HG03159 (cell line): ENCODE measurements at regions not wholly inside any gene's neighbourhood (a gene's known extent, or its start where the extent isn't known, plus 50 kb on each side); places are given as distances from the start of the nearest gene placed in this dataset.

ENCODE experiments used
- ATAC-seq: cut with Tn5 transposase; IDR thresholded peaks from one replicate; pipeline ENCODE4 v1.9.1; 2021; ENCODE audit warnings: mild to moderate bottlenecking, moderate library complexity; ENCODE audit not compliant: unreplicated experiment

GRCh38 chr6:9627916-9628315 is 787.0 kb downstream of the TFAP2A start:
- no peak for ATAC-seq

- ATAC-seq: no peak
These were observed 790.9 kb downstream of the TFAP2A start for GRCh38 chr6:9623985-9624384.

- no peak for ATAC-seq
These were observed 791.5 kb downstream of the TFAP2A start for GRCh38 chr6:9623228-9623832.

GRCh38 chr6:9621276-9621675 is 793.6 kb downstream of the TFAP2A start:
- ATAC-seq: no peak

GRCh38 chr6:9620687-9621086 is 794.2 kb downstream of the TFAP2A start:
- ATAC-seq: no peak

GRCh38 chr6:9620263-9620662 is 794.6 kb downstream of the TFAP2A start:
- no peak for ATAC-seq

GRCh38 chr6:9614778-9615177 is 800.1 kb downstream of the TFAP2A start:
- ATAC-seq: no peak

GRCh38 chr6:9612489-9612888 is 802.4 kb downstream of the TFAP2A start:
- ATAC-seq: no peak

GRCh38 chr6:9610620-9611415 is 804.1 kb downstream of the TFAP2A start:
- no peak for ATAC-seq

- no peak for ATAC-seq
These were observed 808.3 kb downstream of the TFAP2A start for GRCh38 chr6:9606435-9607134.

GRCh38 chr6:9594746-9595145 is 820.1 kb downstream of the TFAP2A start:
- no peak for ATAC-seq

GRCh38 chr6:9593554-9593953 is 821.3 kb downstream of the TFAP2A start:
- ATAC-seq: no peak

- no peak for ATAC-seq
These were observed 831.0 kb downstream of the TFAP2A start for GRCh38 chr6:9583753-9584352.

GRCh38 chr6:9581155-9581554 is 833.7 kb downstream of the TFAP2A start:
- no peak for ATAC-seq

- no peak for ATAC-seq
These were observed 838.4 kb downstream of the TFAP2A start for GRCh38 chr6:9576521-9576920.

- no peak for ATAC-seq
These were observed 848.8 kb downstream of the TFAP2A start for GRCh38 chr6:9566096-9566495.

GRCh38 chr6:9564021-9564420 is 850.9 kb downstream of the TFAP2A start:
- ATAC-seq: no peak

- ATAC-seq: no peak
These were observed 851.3 kb downstream of the TFAP2A start for GRCh38 chr6:9563568-9563967.

GRCh38 chr6:9554806-9555205 is 860.1 kb downstream of the TFAP2A start:
- no peak for ATAC-seq

- no peak for ATAC-seq
These were observed 860.6 kb downstream of the TFAP2A start for GRCh38 chr6:9554323-9554722.

GRCh38 chr6:9553002-9553401 is 861.9 kb downstream of the TFAP2A start:
- ATAC-seq: no peak

GRCh38 chr6:9543649-9544048 is 871.2 kb downstream of the TFAP2A start:
- ATAC-seq: no peak
